Umbilical cord (tissue), 1 donor: ENCODE measurements at regions not wholly inside any gene's neighbourhood (a gene's known extent, or its start where the extent isn't known, plus 50 kb on each side); places are given as distances from the start of the nearest gene placed in this dataset.

Experiments used
- DNase-seq: peaks from one replicate; pipeline ENCODE4 v3.0.0-alpha.2; 2015; ENCODE audit warnings: low spot score

GRCh38 chr6:47360388-47360787 lies 50.7 kb upstream of the TNFRSF21 start:
- no peak for DNase-seq

- no peak for DNase-seq
These were observed 53.3 kb upstream of the TNFRSF21 start for GRCh38 chr6:47362857-47363461.

- DNase-seq: no peak
These were observed 54.0 kb upstream of the TNFRSF21 start for GRCh38 chr6:47363736-47364135.

- DNase-seq: no peak
These were observed 56.7 kb upstream of the TNFRSF21 start for GRCh38 chr6:47366335-47366890.

GRCh38 chr6:47371139-47371869 lies 61.6 kb upstream of the TNFRSF21 start:
- DNase-seq: no peak

- DNase-seq: no peak
These were observed 62.2 kb upstream of the TNFRSF21 start for GRCh38 chr6:47371870-47372255.

- no peak for DNase-seq
These were observed 62.6 kb upstream of the TNFRSF21 start for GRCh38 chr6:47372318-47372717.

GRCh38 chr6:47375426-47375825 lies 65.7 kb upstream of the TNFRSF21 start:
- DNase-seq: no peak

GRCh38 chr6:47376930-47377329 lies 67.2 kb upstream of the TNFRSF21 start:
- no peak for DNase-seq

GRCh38 chr6:47377971-47378370 lies 68.3 kb upstream of the TNFRSF21 start:
- DNase-seq: no peak

GRCh38 chr6:47379328-47379727 lies 69.6 kb upstream of the TNFRSF21 start:
- DNase-seq: no peak

GRCh38 chr6:47380251-47380650 lies 70.5 kb upstream of the TNFRSF21 start:
- DNase-seq: no peak

GRCh38 chr6:47381036-47381435 lies 71.3 kb upstream of the TNFRSF21 start:
- no peak for DNase-seq

- DNase-seq: no peak
These were observed 73.7 kb upstream of the TNFRSF21 start for GRCh38 chr6:47383360-47383759.

- no peak for DNase-seq
These were observed 82.0 kb upstream of the TNFRSF21 start for GRCh38 chr6:47391675-47392074.

GRCh38 chr6:47392251-47392650 lies 82.5 kb upstream of the TNFRSF21 start:
- DNase-seq: no peak

- DNase-seq: no peak
These were observed 81.1 kb upstream of the CD2AP start for GRCh38 chr6:47396401-47397069.

- no peak for DNase-seq
These were observed 77.0 kb upstream of the CD2AP start for GRCh38 chr6:47400581-47400980.

- DNase-seq: no peak
These were observed 75.5 kb upstream of the CD2AP start for GRCh38 chr6:47402081-47402480.

GRCh38 chr6:47403056-47403455 lies 74.5 kb upstream of the CD2AP start:
- DNase-seq: no peak

- DNase-seq: no peak
These were observed 73.8 kb upstream of the CD2AP start for GRCh38 chr6:47403801-47404200.

GRCh38 chr6:47404435-47404834 lies 73.2 kb upstream of the CD2AP start:
- no peak for DNase-seq

- DNase-seq: no peak
These were observed 72.3 kb upstream of the CD2AP start for GRCh38 chr6:47405273-47405672.
